DOHH2 (cell line): ENCODE measurements at regions not wholly inside any gene's neighbourhood (a gene's known extent, or its start where the extent isn't known, plus 50 kb on each side); places are given as distances from the start of the nearest gene placed in this dataset.

ENCODE experiments used
- H3F3A ChIP-seq: fragments of 200-600 bp; sonication (generic), shearing (Covaris generic); 2 replicates; pipeline ENCODE4 v1.6.0; 2016; ENCODE audit warnings: antibody characterized with exemption, mild to moderate bottlenecking; ENCODE audit not compliant: control insufficient read depth, insufficient read depth
- H3K27ac ChIP-seq: fragments of 200-600 bp; sonication (generic); 2 replicates; pipeline ENCODE4 v1.5.1; 2014; ENCODE audit warnings: low read depth, mild to moderate bottlenecking, low read length, moderate library complexity
- H3K27me3 ChIP-seq: fragments of 200-600 bp; sonication (generic); 2 replicates; pipeline ENCODE4 v1.6.1; 2014; ENCODE audit warnings: mild to moderate bottlenecking, low read length, mixed read lengths; ENCODE audit not compliant: control insufficient read depth
- H3K36me3 ChIP-seq: fragments of 200-600 bp; sonication (generic); 2 replicates; pipeline ENCODE4 v1.6.1; 2014; ENCODE audit warnings: mild to moderate bottlenecking, low read length, moderate library complexity, mixed read lengths; ENCODE audit not compliant: control insufficient read depth
- H3K4me1 ChIP-seq: fragments of 200-600 bp; sonication (generic); 2 replicates; pipeline ENCODE4 v1.6.1; 2014; ENCODE audit warnings: mild to moderate bottlenecking, low read length, mixed read lengths; ENCODE audit not compliant: control insufficient read depth
- H3K4me2 ChIP-seq: fragments of 200-600 bp; sonication (generic); 2 replicates; pipeline ENCODE4 v1.6.0; 2014; ENCODE audit warnings: mild to moderate bottlenecking, low read length, moderate library complexity
- H3K4me3 ChIP-seq: fragments of 200-600 bp; sonication (generic); 2 replicates; pipeline ENCODE4 v1.5.1; 2014; ENCODE audit warnings: mild to moderate bottlenecking, low read length, mixed read lengths
- H3K79me2 ChIP-seq: fragments of 200-600 bp; sonication (generic); 2 replicates; pipeline ENCODE4 v1.6.1; 2014; ENCODE audit warnings: mild to moderate bottlenecking, low read length, mixed read lengths; ENCODE audit not compliant: control insufficient read depth
- H3K9me2 ChIP-seq: fragments of 200-600 bp; sonication (generic); replicated peaks from 2 replicates; pipeline ENCODE4 v1.6.1; 2014; ENCODE audit warnings: mild to moderate bottlenecking, low read length, mixed read lengths; ENCODE audit not compliant: control insufficient read depth
- H3K9me3 ChIP-seq: fragments of 200-600 bp; sonication (generic); 2 replicates; pipeline ENCODE4 v1.6.1; 2014; ENCODE audit warnings: antibody characterized with exemption, low read length, mixed read lengths; ENCODE audit not compliant: control insufficient read depth, insufficient read depth
- H4K20me1 ChIP-seq: fragments of 200-600 bp; sonication (generic); 2 replicates; pipeline ENCODE4 v1.6.0; 2014; ENCODE audit warnings: low read depth, mild to moderate bottlenecking, antibody characterized with exemption, low read length, moderate library complexity; ENCODE audit not compliant: control insufficient read depth, insufficient read depth
- EZH2phosphoT487 ChIP-seq: fragments of 200-600 bp; sonication (generic); IDR thresholded peaks from 2 replicates; pipeline ENCODE4 v1.6.1; 2017; ENCODE audit warnings: borderline replicate concordance, mild to moderate bottlenecking, antibody characterized with exemption, low read length, moderate library complexity, mixed read lengths
- TF ChIP-seq, protein P1 (sequence below): fragments of 200-600 bp; sonication (generic); IDR thresholded peaks from one replicate; pipeline ENCODE4 v1.5.1; 2014; ENCODE audit warnings: antibody characterized with exemption, mild to moderate bottlenecking, low read depth, low read length; ENCODE audit not compliant: poor library complexity, severe bottlenecking

DNA sequence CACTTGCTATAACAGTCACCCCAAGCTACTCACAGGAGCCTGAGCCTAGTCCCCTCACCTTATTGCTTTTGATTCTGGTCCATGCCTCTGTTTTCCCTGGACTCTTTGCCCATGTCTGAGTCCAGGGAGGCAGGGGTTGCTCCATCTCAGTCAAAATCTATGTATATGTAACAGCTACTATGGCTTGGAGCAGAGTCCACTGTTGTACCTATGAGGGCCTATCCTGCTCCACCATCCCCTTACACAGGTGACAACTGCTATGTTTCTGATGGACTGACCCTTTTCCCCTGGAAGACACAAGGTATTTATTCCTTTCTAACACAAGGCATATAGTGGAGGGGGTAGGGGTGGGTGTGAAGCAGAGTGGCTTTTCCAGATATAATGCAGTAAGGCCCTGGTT, 119.6 kb downstream of the VPREB1 start:
- Histone ChIP-seq H4K20me1 (no peaks in the 10 kb centered on the region), H3K4me1 (peaks cover 69% of the 10 kb centered on the region), H3K4me2 (peak overlapping the region; percentile 46), H3K9me3 (no peaks in the 10 kb centered on the region), H3K9me2 (no peaks in the 10 kb centered on the region), H3K4me3 (no peak overlapping the region; the same call in 1 of the 2 replicates), H3F3A (peaks cover 19% of the 10 kb centered on the region), H3K27ac (no peak overlapping the region), H3K27me3 (no peaks in the 10 kb centered on the region), H3K36me3 (peaks cover 4% of the 10 kb centered on the region; the same call in 1 of the 2 replicates), H3K79me2 (no peaks in the 10 kb centered on the region)
- TF ChIP-seq, protein P1, sequence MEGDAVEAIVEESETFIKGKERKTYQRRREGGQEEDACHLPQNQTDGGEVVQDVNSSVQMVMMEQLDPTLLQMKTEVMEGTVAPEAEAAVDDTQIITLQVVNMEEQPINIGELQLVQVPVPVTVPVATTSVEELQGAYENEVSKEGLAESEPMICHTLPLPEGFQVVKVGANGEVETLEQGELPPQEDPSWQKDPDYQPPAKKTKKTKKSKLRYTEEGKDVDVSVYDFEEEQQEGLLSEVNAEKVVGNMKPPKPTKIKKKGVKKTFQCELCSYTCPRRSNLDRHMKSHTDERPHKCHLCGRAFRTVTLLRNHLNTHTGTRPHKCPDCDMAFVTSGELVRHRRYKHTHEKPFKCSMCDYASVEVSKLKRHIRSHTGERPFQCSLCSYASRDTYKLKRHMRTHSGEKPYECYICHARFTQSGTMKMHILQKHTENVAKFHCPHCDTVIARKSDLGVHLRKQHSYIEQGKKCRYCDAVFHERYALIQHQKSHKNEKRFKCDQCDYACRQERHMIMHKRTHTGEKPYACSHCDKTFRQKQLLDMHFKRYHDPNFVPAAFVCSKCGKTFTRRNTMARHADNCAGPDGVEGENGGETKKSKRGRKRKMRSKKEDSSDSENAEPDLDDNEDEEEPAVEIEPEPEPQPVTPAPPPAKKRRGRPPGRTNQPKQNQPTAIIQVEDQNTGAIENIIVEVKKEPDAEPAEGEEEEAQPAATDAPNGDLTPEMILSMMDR, result no peak
- no peak for TF ChIP-seq EZH2phosphoT487

DNA sequence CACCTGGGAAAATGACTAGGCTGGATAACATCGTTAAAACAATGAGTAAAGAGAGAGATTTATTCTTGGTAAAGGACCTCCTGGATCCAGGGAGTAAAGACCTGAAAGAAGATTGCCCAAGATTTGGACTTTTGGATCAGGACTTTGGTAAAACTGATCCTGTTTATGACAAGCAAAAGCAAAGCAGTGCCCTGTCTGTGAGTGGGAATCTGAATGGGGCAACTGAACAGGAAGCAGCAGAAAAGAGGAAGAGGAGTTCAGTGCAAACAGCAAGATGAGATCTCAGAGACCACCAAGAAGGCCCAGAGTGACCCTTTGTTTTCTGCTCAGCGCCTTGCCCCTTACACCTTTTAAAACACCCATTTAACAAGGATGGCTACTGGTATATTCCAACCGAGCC, 122.0 kb downstream of the VPREB1 start:
- Histone ChIP-seq H3K36me3 (peaks cover 4% of the 10 kb centered on the region; the same call in 1 of the 2 replicates), H3K4me1 (peaks cover 91% of the 10 kb centered on the region), H3K27ac (peak overlapping the region; percentile 93), H3K27me3 (no peaks in the 10 kb centered on the region), H3K4me2 (peak overlapping the region; percentile 97), H3K9me3 (no peaks in the 10 kb centered on the region), H3K79me2 (peaks cover 3% of the 10 kb centered on the region; the same call in 1 of the 2 replicates), H3F3A (peaks cover 28% of the 10 kb centered on the region), H3K4me3 (peak overlapping the region; percentile 40), H3K9me2 (no peaks in the 10 kb centered on the region), H4K20me1 (no peaks in the 10 kb centered on the region)
- no peak for TF ChIP-seq EZH2phosphoT487
- TF ChIP-seq, protein P1, result no peak

DNA sequence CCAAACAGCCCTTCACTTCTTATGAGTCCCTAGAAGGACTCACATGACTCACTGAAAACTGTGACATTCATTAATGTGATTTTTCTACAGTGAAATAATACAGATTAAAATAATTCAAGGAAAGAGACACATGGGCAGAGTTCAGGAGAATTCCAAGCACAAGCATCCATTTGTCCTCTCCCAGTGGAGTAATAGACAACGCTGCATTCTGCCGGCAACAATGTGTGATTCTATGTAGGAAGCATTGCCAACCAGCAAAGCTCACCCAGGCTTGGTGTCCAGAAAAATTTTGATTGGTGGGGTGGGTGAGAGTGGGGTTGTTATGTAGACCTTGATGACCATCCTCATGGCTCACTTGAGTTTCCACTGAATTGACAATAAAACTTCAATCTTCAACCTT, 123.9 kb downstream of the VPREB1 start:
- Histone ChIP-seq H3K4me2 (peak overlapping the region; percentile 97), H3F3A (peaks cover 30% of the 10 kb centered on the region), H3K79me2 (peaks cover 3% of the 10 kb centered on the region; the same call in 1 of the 2 replicates), H3K4me1 (peaks cover 98% of the 10 kb centered on the region), H4K20me1 (no peaks in the 10 kb centered on the region), H3K27me3 (no peaks in the 10 kb centered on the region), H3K27ac (peak overlapping the region; percentile 93), H3K9me2 (no peaks in the 10 kb centered on the region), H3K4me3 (peak overlapping the region; percentile 48; the same call in 1 of the 2 replicates), H3K9me3 (no peaks in the 10 kb centered on the region), H3K36me3 (peaks cover 4% of the 10 kb centered on the region; the same call in 1 of the 2 replicates)
- TF ChIP-seq, protein P1, result no peak
- TF ChIP-seq EZH2phosphoT487, result no peak
